ENCODE measurements at regions not wholly inside any gene's neighbourhood (a gene's known extent, or its start where the extent isn't known, plus 50 kb on each side); places are given as distances from the start of the nearest gene placed in this dataset.

DNA sequence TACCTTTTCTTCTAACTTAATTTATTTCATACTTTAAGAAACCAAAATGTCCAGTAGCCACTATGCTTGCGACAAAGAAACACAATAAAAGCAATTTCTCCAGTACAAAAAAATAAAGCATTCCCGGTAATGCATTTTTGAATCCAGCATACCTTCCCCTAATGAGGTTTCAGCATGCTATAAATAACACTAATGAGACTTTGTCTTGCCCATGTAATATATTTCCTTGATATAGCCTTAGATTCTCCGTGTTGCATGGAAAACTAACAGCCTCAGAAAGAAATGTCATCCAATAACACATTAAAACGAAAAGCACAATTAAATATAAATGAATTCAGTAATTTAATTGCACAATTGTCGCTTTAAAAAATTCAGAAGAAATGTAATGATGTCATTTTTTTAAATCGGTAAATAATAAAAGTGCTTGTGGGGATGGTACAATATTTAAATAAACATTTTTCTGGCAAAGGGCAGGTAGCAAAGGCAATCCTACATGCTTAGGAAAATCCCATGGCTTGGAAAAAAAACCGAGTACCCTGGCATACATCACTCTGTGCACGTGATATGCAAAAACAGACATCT, 225.2 kb upstream of the PPARGC1A start:
- TF ChIP-seq CTCF (IDR thresholded peaks at IDR 0.05; ENCODE audit: low read depth, low read length): no peak
- no peak for DNase-seq
- Histone ChIP-seq H3K27me3 (no peaks in the 10 kb centered on the region; the same call in 1 of the 2 replicates), H3K9me3 (no peaks in the 10 kb centered on the region; the same call in 1 of the 2 replicates), H3K36me3 (no peaks in the 10 kb centered on the region), H3K4me1 (no peaks in the 10 kb centered on the region), H3K4me3 (ENCODE audit: low read depth, low read length) (no peak overlapping the region)

GRCh38 chr4:24114444-24114843, 224.6 kb upstream of the PPARGC1A start:
- H3K36me3 ChIP-seq: no peaks in the 10 kb centered on the region
- no peak overlapping the region for H3K4me3 ChIP-seq (ENCODE audit: low read depth, low read length)
- DNase-seq: no peak
- no peaks in the 10 kb centered on the region; the same call in 1 of the 2 replicates for H3K27me3 ChIP-seq
- no peaks in the 10 kb centered on the region for H3K4me1 ChIP-seq
- no peak for TF ChIP-seq CTCF (IDR thresholded peaks at IDR 0.05; ENCODE audit: low read depth, low read length)
- H3K9me3 ChIP-seq: no peaks in the 10 kb centered on the region; the same call in 1 of the 2 replicates

GRCh38 chr4:24112466-24112865, 222.6 kb upstream of the PPARGC1A start:
- no peak for TF ChIP-seq CTCF (IDR thresholded peaks at IDR 0.05; ENCODE audit: low read depth, low read length)
- DNase-seq: no peak
- H3K4me3 ChIP-seq (ENCODE audit: low read depth, low read length): no peak overlapping the region
- no peaks in the 10 kb centered on the region; the same call in 1 of the 2 replicates for H3K9me3 ChIP-seq
- no peaks in the 10 kb centered on the region; the same call in 1 of the 2 replicates for H3K27me3 ChIP-seq
- no peaks in the 10 kb centered on the region for H3K4me1 ChIP-seq
- no peaks in the 10 kb centered on the region for H3K36me3 ChIP-seq

GRCh38 chr4:24108567-24108966, 218.7 kb upstream of the PPARGC1A start:
- Histone ChIP-seq H3K9me3 (no peaks in the 10 kb centered on the region), H3K4me3 (ENCODE audit: low read depth, low read length) (no peak overlapping the region), H3K36me3 (no peaks in the 10 kb centered on the region), H3K4me1 (no peaks in the 10 kb centered on the region), H3K27me3 (no peaks in the 10 kb centered on the region)
- DNase-seq: no peak
- no peak for TF ChIP-seq CTCF (IDR thresholded peaks at IDR 0.05; ENCODE audit: low read depth, low read length)

DNA sequence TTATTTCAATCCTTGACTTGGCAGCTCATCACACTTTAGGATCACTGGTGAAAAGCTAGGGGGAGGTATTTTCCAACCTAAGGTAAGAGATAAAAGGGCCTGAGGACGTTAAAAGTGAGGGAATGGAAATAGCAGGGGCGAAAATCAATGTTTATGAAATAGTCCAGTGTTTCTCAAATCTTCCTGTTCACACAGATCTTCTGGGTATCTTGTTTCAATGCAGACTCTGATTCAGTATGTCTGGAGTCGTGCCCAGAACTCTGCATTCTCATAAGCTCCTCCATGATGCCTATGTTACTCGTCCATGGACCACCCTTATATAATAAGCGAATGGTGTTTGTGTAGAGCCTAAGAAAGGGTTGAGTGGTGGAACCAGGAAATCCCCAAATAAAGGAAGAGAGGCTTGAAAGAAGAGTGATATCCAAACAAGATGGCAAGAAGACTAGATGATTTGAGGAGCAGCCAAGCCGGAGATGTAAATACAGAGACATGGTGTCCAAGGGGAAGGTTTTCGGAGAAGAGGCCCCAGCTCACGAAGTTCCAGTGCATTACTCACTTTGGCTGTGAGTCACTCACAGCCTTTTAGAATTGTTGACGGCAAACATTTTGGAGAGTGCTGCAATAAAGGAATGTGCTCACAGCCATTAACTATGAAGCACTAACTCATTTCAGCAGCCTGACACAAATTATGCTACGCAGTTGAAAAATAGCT, 215.6 kb upstream of the PPARGC1A start:
- Histone ChIP-seq H3K27me3 (no peaks in the 10 kb centered on the region), H3K4me1 (no peaks in the 10 kb centered on the region), H3K9me3 (no peaks in the 10 kb centered on the region), H3K4me3 (ENCODE audit: low read depth, low read length) (no peak overlapping the region), H3K36me3 (no peaks in the 10 kb centered on the region)
- no peak for DNase-seq
- no peak for TF ChIP-seq CTCF (IDR thresholded peaks at IDR 0.05; ENCODE audit: low read depth, low read length)

- Histone ChIP-seq H3K36me3 (no peaks in the 10 kb centered on the region), H3K9me3 (no peaks in the 10 kb centered on the region), H3K4me1 (no peaks in the 10 kb centered on the region), H3K4me3 (ENCODE audit: low read depth, low read length) (no peak overlapping the region), H3K27me3 (no peaks in the 10 kb centered on the region)
- no peak for DNase-seq
- TF ChIP-seq CTCF (IDR thresholded peaks at IDR 0.05; ENCODE audit: low read depth, low read length): no peak
These were observed 214.3 kb upstream of the PPARGC1A start for GRCh38 chr4:24104158-24104565.

Data from BE2C (cell line).